HepG2 (cell line): ENCODE measurements at regions not wholly inside any gene's neighbourhood (a gene's known extent, or its start where the extent isn't known, plus 50 kb on each side); places are given as distances from the start of the nearest gene placed in this dataset.
A peak's percentile ranks its signal among the peaks of the same experiment; 100 is the strongest.

Source experiments
- ATAC-seq: fragments of 200-7000 bp; cut with Tn5 transposase; 3 replicates; pipeline ENCODE4 v1.9.1; 2020; ENCODE audit warnings: mild to moderate bottlenecking, moderate library complexity
- BruUV-seq: library from RNA; stranded (reverse); fragments of 400-500 nt; replicated peaks from 2 replicates; lab custom pipeline; 2021; lab: Mats Ljungman, UMichigan
- CTCF ChIA-PET: fragments of 300-600 bp; formaldehyde crosslinking; extraction: SDS; loops from one replicate; lab custom pipeline; 2021; ENCODE audit warnings: low total read pairs, inconsistent platforms, low intra/inter-chr PET ratio; lab: Yijun Ruan, JAX
- POLR2A ChIA-PET: fragments of 350-600 bp; sonication (Branson Sonifier 250); formaldehyde crosslinking; loops from one replicate; lab custom pipeline; 2020; ENCODE audit warnings: antibody characterized with exemption, inconsistent platforms; lab: Yijun Ruan, JAX
- DNase-seq: peaks from one replicate; pipeline ENCODE4 v3.0.0-alpha.2; 2015; ENCODE audit warnings: low spot score
- FAIRE-seq: peaks from 3 replicates; lab custom pipeline; 2011; peaks lifted over from hg19 to GRCh38; lab: Jason Lieb, UNC
- H2AFZ ChIP-seq: one replicate; pipeline ENCODE4 v1.6.1; 2011; ENCODE audit warnings: low read length, inconsistent platforms
- H3K27ac ChIP-seq: fragments of 300-600 bp; 3 replicates; pipeline ENCODE4 v1.8.0; 2011; ENCODE audit warnings: mixed run types, mild to moderate bottlenecking, mixed read lengths, low read length, inconsistent platforms; ENCODE audit not compliant: insufficient read depth; ENCODE audit errors: extremely low read length
- H3K27me3 ChIP-seq, 2 experiments: fragments of 200-600 bp in 1 of 2; 2 replicates in 1 of 2; 3 replicates in 1 of 2; pipeline versions ENCODE4 v1.6.0 to v1.8.0; 2011; ENCODE audit warnings: low read length in 2 of 2, mild to moderate bottlenecking in 2 of 2, moderate library complexity in 2 of 2, inconsistent platforms in 1 of 2; ENCODE audit not compliant: insufficient read depth in 2 of 2, control insufficient read depth in 1 of 2
- H3K36me3 ChIP-seq, 2 experiments: fragments of 200-600 bp in 1 of 2; replicated peaks in 1 of 2; 2 replicates in 1 of 2; 3 replicates in 1 of 2; pipeline versions ENCODE4 v1.5.1 to v1.8.0; 2011; ENCODE audit warnings: low read length in 2 of 2, inconsistent platforms in 1 of 2; ENCODE audit not compliant: insufficient read depth in 2 of 2, control insufficient read depth in 1 of 2
- H3K4me1 ChIP-seq: 2 replicates; pipeline ENCODE4 v1.5.1; 2012; ENCODE audit warnings: low read length, inconsistent platforms; ENCODE audit not compliant: insufficient read depth
- H3K4me2 ChIP-seq: 2 replicates; pipeline ENCODE4 v1.6.0; 2011; ENCODE audit warnings: low read depth, low read length, inconsistent platforms
- H3K4me3 ChIP-seq, 3 experiments: fragments of 200-600 bp in 1 of 3; sonication (generic), shearing (Covaris generic) in 1 of 3; replicated peaks in 1 of 3; 2 replicates each; pipeline ENCODE4 v1.5.1; 2011 to 2016; ENCODE audit warnings: low read length in 3 of 3, inconsistent platforms in 2 of 3, low read depth in 2 of 3, mild to moderate bottlenecking in 2 of 3, control low read depth in 1 of 3, mixed read lengths in 1 of 3; ENCODE audit not compliant: insufficient read depth in 1 of 3
- H3K79me2 ChIP-seq: one replicate; pipeline ENCODE4 v1.6.1; 2011; ENCODE audit warnings: low read length, inconsistent platforms; ENCODE audit not compliant: insufficient read depth
- H3K9ac ChIP-seq: 2 replicates; pipeline ENCODE4 v1.6.0; 2011; ENCODE audit warnings: mild to moderate bottlenecking, low read depth, low read length, inconsistent platforms; ENCODE audit not compliant: insufficient read depth
- H3K9me3 ChIP-seq: 2 replicates; pipeline ENCODE4 v1.5.1; 2012; ENCODE audit warnings: mild to moderate bottlenecking, low read length
- H4K20me1 ChIP-seq: 2 replicates; pipeline ENCODE4 v1.6.0; 2011; ENCODE audit warnings: inconsistent platforms, mild to moderate bottlenecking, low read length, moderate library complexity; ENCODE audit not compliant: insufficient read depth
- ATF7-NPFF ChIP-seq: sonication (generic); formaldehyde crosslinking; IDR thresholded peaks from 2 replicates; pipeline ENCODE4 v1.8.1; 2023; ENCODE audit warnings: mild to moderate bottlenecking, low read depth, missing genetic modification reagents, moderate library complexity
- FOXK1 ChIP-seq: sonication (generic); formaldehyde crosslinking; IDR thresholded peaks from 2 replicates; pipeline ENCODE4 v1.4.0; 2020; ENCODE audit warnings: low read depth, missing genetic modification reagents, borderline replicate concordance
- SETDB1 ChIP-seq: sonication (generic); formaldehyde crosslinking; IDR thresholded peaks from 2 replicates; pipeline ENCODE4 v1.5.1; 2020; ENCODE audit warnings: missing genetic modification reagents, mild to moderate bottlenecking, borderline replicate concordance
- SNAPC2 ChIP-seq: sonication (generic); formaldehyde crosslinking; IDR thresholded peaks from 2 replicates; pipeline ENCODE4 v1.8.1; 2022; ENCODE audit warnings: mild to moderate bottlenecking, missing genetic modification reagents
- SOX13 ChIP-seq, 3 experiments: fragments of 450-650 bp in 1 of 3; sonication (generic) in 1 of 3; formaldehyde crosslinking in 1 of 3; IDR thresholded peaks in 2 of 3; conservative IDR thresholded peaks in 1 of 3; 2 replicates each; pipeline versions ENCODE4 v1.5.0 to v1.6.1; 2016 to 2020; ENCODE audit warnings: antibody characterized with exemption in 1 of 3, mild to moderate bottlenecking in 1 of 3, missing compliant biosample characterization in 1 of 3, missing genetic modification reagents in 1 of 3, moderate library complexity in 1 of 3
- ZC3H13 ChIP-seq: sonication (generic); formaldehyde crosslinking; IDR thresholded peaks from 2 replicates; pipeline ENCODE4 v1.8.1; 2023; ENCODE audit warnings: mild to moderate bottlenecking, missing genetic modification reagents, moderate library complexity
- ZFP36 ChIP-seq: fragments of 150-350 bp; IDR thresholded peaks from 2 replicates; pipeline ENCODE4 v1.6.1; 2018; ENCODE audit warnings: borderline replicate concordance, low read length, low read depth; ENCODE audit not compliant: partially characterized antibody
- ZNF558 ChIP-seq: sonication (generic); formaldehyde crosslinking; IDR thresholded peaks from 2 replicates; pipeline ENCODE4 v1.9.0; 2022; ENCODE audit warnings: mild to moderate bottlenecking, missing genetic modification reagents, borderline replicate concordance
- ZNF569 ChIP-seq: sonication (generic); formaldehyde crosslinking; IDR thresholded peaks from 2 replicates; pipeline ENCODE4 v1.5.0; 2020; ENCODE audit warnings: mild to moderate bottlenecking, missing genetic modification reagents, moderate library complexity, borderline replicate concordance
- ZNF574 ChIP-seq: sonication (generic); formaldehyde crosslinking; IDR thresholded peaks from 2 replicates; pipeline ENCODE4 v1.4.0; 2020; ENCODE audit warnings: missing genetic modification reagents
- ZNF713 ChIP-seq: sonication (generic); formaldehyde crosslinking; IDR thresholded peaks from 2 replicates; pipeline ENCODE4 v1.4.0; 2020; ENCODE audit warnings: mild to moderate bottlenecking, missing genetic modification reagents
- WGBS: methylation state at CpG from one replicate; pipeline ENCODE4 v1.1.6; 2017; ENCODE audit warnings: low lambda C conversion rate; 5-methylcytosine and 5-hydroxymethylcytosine counted together
- in situ Hi-C: cut with HindIII; loops from 2 replicates; pipeline ENCODE4 v1.10.0; 2017; ENCODE audit warnings: low pct_unique_long_range_greater_than_20kb; ENCODE audit not compliant: extremely low pct_ligation_motif_present
- intact Hi-C: fragments of 100-400 bp; cut with micrococcal nuclease; formaldehyde crosslinking; loops from one replicate; pipeline ENCODE4 v1.10.0; 2022; ENCODE audit not compliant: unreplicated experiment
- TF ChIP-seq, protein P1 (sequence below): sonication (generic); formaldehyde crosslinking; IDR thresholded peaks from one replicate; pipeline ENCODE4 v1.5.1; 2020; ENCODE audit warnings: mild to moderate bottlenecking, missing genetic modification reagents; ENCODE audit errors: not compliant biosample characterization

DNA sequence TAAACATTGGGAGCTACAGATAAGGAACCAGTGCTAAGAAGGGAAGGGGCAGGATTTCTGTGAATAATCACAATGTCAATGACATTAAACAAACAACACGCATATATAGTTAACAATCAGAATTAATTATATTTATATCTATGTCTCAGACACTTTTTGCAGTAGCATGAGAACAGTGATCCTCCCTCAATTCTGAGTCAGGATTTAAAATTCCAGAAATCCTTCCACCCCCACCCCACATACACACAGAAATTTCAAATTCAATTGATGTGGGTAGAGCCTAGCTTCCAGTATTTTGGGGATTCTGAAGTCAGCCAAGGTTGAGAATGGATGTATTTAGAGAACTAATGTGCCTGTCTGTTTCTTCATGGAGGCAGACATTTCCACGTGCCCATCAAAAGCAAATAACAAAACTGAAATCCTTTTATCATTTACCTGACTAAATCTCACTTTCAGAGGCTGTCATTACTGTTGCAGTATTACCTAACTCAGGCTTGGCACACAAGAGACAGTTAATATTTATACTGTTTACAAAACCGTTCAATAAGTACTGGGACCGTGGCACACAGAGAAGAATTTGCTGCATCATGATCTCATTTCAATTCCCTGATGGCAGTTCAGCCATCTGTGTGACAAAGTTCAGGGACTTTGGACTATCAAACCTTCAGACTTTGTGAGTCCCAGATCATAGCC, 116.6 kb upstream of the PALS2 start:
- peaks cover 19% of the 10 kb centered on the region for H3K4me1 ChIP-seq
- BruUV-seq = no TSS peak
- DNase-seq = peak; percentile 56
- no peak overlapping the region for H2AFZ ChIP-seq
- WGBS = 22% methylated on average over 4 of the region's 4 CpGs
- peak; percentile 90 for ATAC-seq
- no peak for FAIRE-seq
- no peaks in the 10 kb centered on the region for H3K27me3 ChIP-seq
- no peaks in the 10 kb centered on the region for H3K36me3 ChIP-seq
- in situ Hi-C loops = no loop called here
- no peaks in the 10 kb centered on the region for H3K9me3 ChIP-seq
- ChIA-PET CTCF (no interaction called here), POLR2A (no interaction called here)
- H3K4me2 ChIP-seq = no peak overlapping the region
- no peak overlapping the region for H3K9ac ChIP-seq
- intact Hi-C loops = no loop called here
- no peaks in the 10 kb centered on the region for H3K79me2 ChIP-seq
- no peak overlapping the region for H3K27ac ChIP-seq
- H4K20me1 ChIP-seq = no peaks in the 10 kb centered on the region
- no peak overlapping the region for H3K4me3 ChIP-seq
- TF ChIP-seq SNAPC2 (CRISPR knock-in tag) = no peak
- TF ChIP-seq ZFP36 = no peak
- TF ChIP-seq SOX13 (IDR thresholded peaks at IDR 0.05) = no peak
- peak in 1 of 2 experiments; percentile 33; a peak in 1 of 4 replicates for TF ChIP-seq SOX13 (CRISPR knock-in tag; conservative IDR thresholded peaks at IDR 0.05 in 1 of 2, IDR thresholded peaks at IDR 0.05 in 1 of 2)
- TF ChIP-seq ATF7-NPFF (CRISPR knock-in tag) = no peak
- TF ChIP-seq ZNF574 (CRISPR knock-in tag) = no peak
- TF ChIP-seq, protein P1, sequence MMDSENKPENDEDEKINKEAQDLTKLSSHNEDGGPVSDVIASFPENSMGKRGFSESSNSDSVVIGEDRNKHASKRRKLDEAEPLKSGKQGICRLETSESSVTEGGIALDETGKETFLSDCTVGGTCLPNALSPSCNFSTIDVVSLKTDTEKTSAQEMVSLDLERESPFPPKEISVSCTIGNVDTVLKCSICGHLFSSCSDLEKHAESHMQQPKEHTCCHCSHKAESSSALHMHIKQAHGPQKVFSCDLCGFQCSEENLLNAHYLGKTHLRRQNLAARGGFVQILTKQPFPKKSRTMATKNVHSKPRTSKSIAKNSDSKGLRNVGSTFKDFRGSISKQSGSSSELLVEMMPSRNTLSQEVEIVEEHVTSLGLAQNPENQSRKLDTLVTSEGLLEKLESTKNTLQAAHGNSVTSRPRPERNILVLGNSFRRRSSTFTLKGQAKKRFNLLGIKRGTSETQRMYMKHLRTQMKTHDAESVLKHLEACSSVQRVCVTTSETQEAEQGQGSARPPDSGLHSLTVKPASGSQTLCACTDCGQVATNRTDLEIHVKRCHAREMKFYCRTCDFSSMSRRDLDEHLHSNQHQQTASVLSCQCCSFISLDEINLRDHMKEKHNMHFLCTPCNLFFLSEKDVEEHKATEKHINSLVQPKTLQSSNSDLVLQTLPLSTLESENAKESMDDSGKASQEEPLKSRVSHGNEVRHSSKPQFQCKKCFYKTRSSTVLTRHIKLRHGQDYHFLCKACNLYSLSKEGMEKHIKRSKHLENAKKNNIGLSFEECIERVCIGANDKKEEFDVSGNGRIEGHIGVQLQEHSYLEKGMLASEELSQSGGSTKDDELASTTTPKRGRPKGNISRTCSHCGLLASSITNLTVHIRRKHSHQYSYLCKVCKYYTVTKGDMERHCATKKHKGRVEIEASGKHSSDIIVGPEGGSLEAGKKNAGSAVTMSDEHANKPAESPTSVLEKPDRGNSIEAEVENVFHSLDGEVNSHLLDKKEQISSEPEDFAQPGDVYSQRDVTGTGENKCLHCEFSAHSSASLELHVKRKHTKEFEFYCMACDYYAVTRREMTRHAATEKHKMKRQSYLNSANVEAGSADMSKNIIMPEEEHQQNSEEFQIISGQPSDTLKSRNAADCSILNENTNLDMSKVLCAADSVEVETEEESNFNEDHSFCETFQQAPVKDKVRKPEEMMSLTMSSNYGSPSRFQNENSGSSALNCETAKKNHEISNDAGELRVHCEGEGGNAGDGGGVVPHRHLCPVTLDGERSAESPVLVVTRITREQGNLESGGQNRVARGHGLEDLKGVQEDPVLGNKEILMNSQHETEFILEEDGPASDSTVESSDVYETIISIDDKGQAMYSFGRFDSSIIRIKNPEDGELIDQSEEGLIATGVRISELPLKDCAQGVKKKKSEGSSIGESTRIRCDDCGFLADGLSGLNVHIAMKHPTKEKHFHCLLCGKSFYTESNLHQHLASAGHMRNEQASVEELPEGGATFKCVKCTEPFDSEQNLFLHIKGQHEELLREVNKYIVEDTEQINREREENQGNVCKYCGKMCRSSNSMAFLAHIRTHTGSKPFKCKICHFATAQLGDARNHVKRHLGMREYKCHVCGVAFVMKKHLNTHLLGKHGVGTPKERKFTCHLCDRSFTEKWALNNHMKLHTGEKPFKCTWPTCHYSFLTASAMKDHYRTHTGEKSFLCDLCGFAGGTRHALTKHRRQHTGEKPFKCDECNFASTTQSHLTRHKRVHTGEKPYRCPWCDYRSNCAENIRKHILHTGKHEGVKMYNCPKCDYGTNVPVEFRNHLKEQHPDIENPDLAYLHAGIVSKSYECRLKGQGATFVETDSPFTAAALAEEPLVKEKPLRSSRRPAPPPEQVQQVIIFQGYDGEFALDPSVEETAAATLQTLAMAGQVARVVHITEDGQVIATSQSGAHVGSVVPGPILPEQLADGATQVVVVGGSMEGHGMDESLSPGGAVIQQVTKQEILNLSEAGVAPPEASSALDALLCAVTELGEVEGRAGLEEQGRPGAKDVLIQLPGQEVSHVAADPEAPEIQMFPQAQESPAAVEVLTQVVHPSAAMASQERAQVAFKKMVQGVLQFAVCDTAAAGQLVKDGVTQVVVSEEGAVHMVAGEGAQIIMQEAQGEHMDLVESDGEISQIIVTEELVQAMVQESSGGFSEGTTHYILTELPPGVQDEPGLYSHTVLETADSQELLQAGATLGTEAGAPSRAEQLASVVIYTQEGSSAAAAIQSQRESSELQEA = no peak
- no peak for TF ChIP-seq ZNF713 (CRISPR knock-in tag)
- TF ChIP-seq ZNF569 (CRISPR knock-in tag) = no peak
- TF ChIP-seq SETDB1 (CRISPR knock-in tag) = no peak
- peak; percentile 55; the same call in 1 of the 2 replicates for TF ChIP-seq FOXK1
- no peak for TF ChIP-seq ZNF558 (CRISPR knock-in tag)
- no peak for TF ChIP-seq ZC3H13 (CRISPR knock-in tag)
